Stimulated activated naive CD8-positive, alpha-beta T cell treated with anti-CD3 and anti-CD28 coated beads, Interleukin-15, amount 100 ng/mL, for 72 hours (primary cell): ENCODE measurements at regions not wholly inside any gene's neighbourhood (a gene's known extent, or its start where the extent isn't known, plus 50 kb on each side); places are given as distances from the start of the nearest gene placed in this dataset.
A peak's percentile ranks its signal among the peaks of the same experiment; 100 is the strongest.

Source experiments
- ATAC-seq: fragments of 150-1000 bp; cut with Tn5 transposase; 2 replicates; pipeline ENCODE4 v1.10.0; 2021; ENCODE audit warnings: mild to moderate bottlenecking, moderate library complexity
- DNase-seq, 2 donors: peaks; one replicate each; pipeline ENCODE4 v3.0.0; 2021 to 2022
- H3K27ac Mint-ChIP-seq, 2 donors: one replicate each; pipeline ENCODE4 v1.8.0; 2022; ENCODE audit warnings: mild to moderate bottlenecking in 2 of 2, mixed read lengths in 2 of 2, moderate library complexity in 2 of 2
- H3K27me3 Mint-ChIP-seq: one replicate; pipeline ENCODE4 v1.8.0; 2022; ENCODE audit warnings: mixed read lengths
- H3K4me1 Mint-ChIP-seq: one replicate; pipeline ENCODE4 v1.8.0; 2022; ENCODE audit warnings: mild to moderate bottlenecking, mixed read lengths
- H3K4me3 Mint-ChIP-seq, 2 donors: one replicate each; pipeline ENCODE4 v1.8.0; 2022; ENCODE audit warnings: mild to moderate bottlenecking in 2 of 2, mixed read lengths in 2 of 2, moderate library complexity in 1 of 2
- H3K9me3 Mint-ChIP-seq, 2 donors: one replicate each; pipeline ENCODE4 v1.8.0; 2022; ENCODE audit warnings: mixed read lengths in 2 of 2

- peaks cover 28% of the 10 kb centered on the region for H3K27me3 Mint-ChIP-seq
- peaks cover 0 to 9% of the 10 kb centered on the region in 2 donors for H3K9me3 Mint-ChIP-seq
- peak; percentile 43 for ATAC-seq
- H3K27ac Mint-ChIP-seq = no peak overlapping the region
- H3K4me1 Mint-ChIP-seq = no peaks in the 10 kb centered on the region
- DNase-seq = no peak
- H3K4me3 Mint-ChIP-seq = no peak overlapping the region
Measured at GRCh38 chr12:113766131-113766878, 199.8 kb downstream of the RBM19 start.

- Mint-ChIP-seq H3K4me3 (no peak overlapping the region), H3K4me1 (no peaks in the 10 kb centered on the region), H3K9me3 (peaks cover 0 to 9% of the 10 kb centered on the region in 2 donors), H3K27ac (no peak overlapping the region), H3K27me3 (peaks cover 28% of the 10 kb centered on the region)
- no peak for DNase-seq
- ATAC-seq = no peak
Measured at GRCh38 chr12:113764661-113765060, 201.5 kb downstream of the RBM19 start.

- ATAC-seq (no peak), DNase-seq (no peak)
- H3K27ac Mint-ChIP-seq = no peak overlapping the region
- no peak overlapping the region for H3K4me3 Mint-ChIP-seq
- peaks cover 28% of the 10 kb centered on the region for H3K27me3 Mint-ChIP-seq
- no peaks in the 10 kb centered on the region for H3K4me1 Mint-ChIP-seq
- H3K9me3 Mint-ChIP-seq = peaks cover 0 to 9% of the 10 kb centered on the region in 2 donors
Measured at GRCh38 chr12:113762882-113763816, 203.0 kb downstream of the RBM19 start.

- no peaks in the 10 kb centered on the region for H3K4me1 Mint-ChIP-seq
Measured at GRCh38 chr12:113762155-113762881, 203.8 kb downstream of the RBM19 start.

GRCh38 chr12:113759135-113759534, 207.0 kb downstream of the RBM19 start:
- Mint-ChIP-seq H3K9me3 (no peaks in the 10 kb centered on the region), H3K4me1 (no peaks in the 10 kb centered on the region), H3K4me3 (no peak overlapping the region), H3K27ac (no peak overlapping the region), H3K27me3 (peaks cover 46% of the 10 kb centered on the region)
- ATAC-seq (no peak), DNase-seq (no peak)

More at GRCh38 chr12:113762155-113762881, 203.8 kb downstream of the RBM19 start:
- H3K4me3 Mint-ChIP-seq = no peak overlapping the region
- peaks cover 26% of the 10 kb centered on the region for H3K27me3 Mint-ChIP-seq
- ATAC-seq (no peak), DNase-seq (no peak)
- H3K9me3 Mint-ChIP-seq = peaks cover 0 to 9% of the 10 kb centered on the region in 2 donors
- H3K27ac Mint-ChIP-seq = no peak overlapping the region

- H3K4me3 Mint-ChIP-seq = no peak overlapping the region
Measured at GRCh38 chr12:113758165-113758924, 207.8 kb downstream of the RBM19 start.

GRCh38 chr12:113757221-113758002, 208.7 kb downstream of the RBM19 start:
- Mint-ChIP-seq H3K4me3 (no peak overlapping the region), H3K9me3 (no peaks in the 10 kb centered on the region), H3K4me1 (no peaks in the 10 kb centered on the region), H3K27ac (no peak overlapping the region), H3K27me3 (peaks cover 36% of the 10 kb centered on the region)
- ATAC-seq (no peak), DNase-seq (no peak)

More at GRCh38 chr12:113758165-113758924, 207.8 kb downstream of the RBM19 start:
- Mint-ChIP-seq H3K27ac (no peak overlapping the region), H3K27me3 (peaks cover 45% of the 10 kb centered on the region), H3K9me3 (no peaks in the 10 kb centered on the region), H3K4me1 (no peaks in the 10 kb centered on the region)
- DNase-seq (no peak), ATAC-seq (no peak)

- Mint-ChIP-seq H3K27ac (no peak overlapping the region), H3K9me3 (no peaks in the 10 kb centered on the region), H3K27me3 (peaks cover 28% of the 10 kb centered on the region), H3K4me1 (no peaks in the 10 kb centered on the region), H3K4me3 (no peak overlapping the region)
- DNase-seq (no peak), ATAC-seq (no peak)
Measured at GRCh38 chr12:113756609-113757008, 209.5 kb downstream of the RBM19 start.

GRCh38 chr12:113755098-113755497, 211.0 kb downstream of the RBM19 start:
- Mint-ChIP-seq H3K4me3 (no peak overlapping the region), H3K27me3 (peaks cover 27% of the 10 kb centered on the region), H3K9me3 (no peaks in the 10 kb centered on the region), H3K27ac (no peak overlapping the region), H3K4me1 (no peaks in the 10 kb centered on the region)
- no peak for ATAC-seq
- DNase-seq = no peak

- Mint-ChIP-seq H3K27ac (no peak overlapping the region), H3K27me3 (peaks cover 45% of the 10 kb centered on the region), H3K4me1 (no peaks in the 10 kb centered on the region), H3K4me3 (no peak overlapping the region), H3K9me3 (no peaks in the 10 kb centered on the region)
- ATAC-seq (no peak), DNase-seq (no peak)
Measured at GRCh38 chr12:113751513-113751912, 214.6 kb downstream of the RBM19 start.

- peaks cover 43% of the 10 kb centered on the region for H3K27me3 Mint-ChIP-seq
- DNase-seq = no peak
- H3K4me3 Mint-ChIP-seq = no peak overlapping the region
- no peak overlapping the region for H3K27ac Mint-ChIP-seq
- no peaks in the 10 kb centered on the region for H3K9me3 Mint-ChIP-seq
- no peaks in the 10 kb centered on the region for H3K4me1 Mint-ChIP-seq
- ATAC-seq = no peak
Measured at GRCh38 chr12:113749433-113749815, 216.7 kb downstream of the RBM19 start.

- no peaks in the 10 kb centered on the region for H3K4me1 Mint-ChIP-seq
- peaks cover 39% of the 10 kb centered on the region for H3K27me3 Mint-ChIP-seq
- no peak overlapping the region for H3K27ac Mint-ChIP-seq
- ATAC-seq (no peak), DNase-seq (no peak)
- no peak overlapping the region for H3K4me3 Mint-ChIP-seq
- H3K9me3 Mint-ChIP-seq = no peaks in the 10 kb centered on the region
Measured at GRCh38 chr12:113748707-113749432, 217.3 kb downstream of the RBM19 start.

GRCh38 chr12:113747017-113747416, 219.1 kb downstream of the RBM19 start:
- Mint-ChIP-seq H3K4me3 (no peak overlapping the region), H3K4me1 (no peaks in the 10 kb centered on the region), H3K9me3 (no peaks in the 10 kb centered on the region), H3K27me3 (peaks cover 48% of the 10 kb centered on the region), H3K27ac (no peak overlapping the region)
- ATAC-seq = no peak
- no peak for DNase-seq
